Stimulated activated CD8-positive, alpha-beta memory T cell treated with anti-CD3 and anti-CD28 coated beads, Interleukin-7, amount 100 ng/mL, for 48 hours (primary cell): ENCODE measurements at regions not wholly inside any gene's neighbourhood (a gene's known extent, or its start where the extent isn't known, plus 50 kb on each side); places are given as distances from the start of the nearest gene placed in this dataset.
"Not testable (repeated sequence)": the region's sequence is repeated elsewhere in the genome, so short reads cannot be mapped to it uniquely, and the experiment has no call there.

Source experiments
- DNase-seq, 2 donors: peaks; one replicate each; pipeline ENCODE4 v3.0.0-alpha.2; 2020; ENCODE audit warnings: low read depth in 1 of 2; ENCODE audit errors: extremely low read depth in 1 of 2

GRCh38 chr2:56606086-56606485 lies 422.3 kb downstream of the CCDC85A start:
- not testable (repeated sequence) for DNase-seq

DNA sequence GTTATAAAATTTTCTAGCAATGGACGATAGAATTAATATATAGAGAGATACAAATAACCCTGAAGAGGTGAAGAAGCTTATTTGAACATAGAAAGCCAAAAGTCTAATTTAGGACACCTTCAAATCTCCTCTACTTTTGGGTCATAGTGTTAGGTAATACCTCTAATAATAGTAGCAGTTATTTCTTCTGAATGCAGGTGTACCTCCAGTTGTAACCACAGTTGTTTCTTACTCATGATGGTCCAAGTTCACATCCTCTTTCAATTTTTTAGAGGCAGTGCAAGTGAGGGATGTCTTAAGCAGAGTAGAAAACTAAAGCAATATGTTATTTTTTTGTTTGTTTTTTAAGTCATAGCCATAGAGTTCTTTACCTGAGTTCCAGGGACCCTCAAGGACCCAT lies 429.5 kb downstream of the CCDC85A start:
- DNase-seq = no peak

DNA sequence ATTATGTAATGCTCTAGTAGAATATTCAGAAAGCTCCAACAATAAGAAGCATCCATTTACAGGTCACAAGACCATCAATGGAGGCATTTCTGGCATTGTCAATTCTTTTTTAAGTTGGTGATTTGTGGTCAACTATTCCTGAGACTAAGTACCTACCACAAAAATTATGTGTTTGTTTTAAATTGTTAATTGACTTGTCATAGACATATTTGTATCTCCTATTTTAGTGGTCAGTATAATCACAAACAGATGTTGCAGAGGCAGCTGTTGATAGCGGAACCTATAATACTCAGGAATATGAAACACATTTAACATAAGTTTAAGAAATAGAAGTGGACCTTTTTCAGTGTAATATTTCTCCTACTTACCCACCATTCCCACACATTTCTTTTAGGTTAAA lies 430.1 kb downstream of the CCDC85A start:
- DNase-seq = no peak

DNA sequence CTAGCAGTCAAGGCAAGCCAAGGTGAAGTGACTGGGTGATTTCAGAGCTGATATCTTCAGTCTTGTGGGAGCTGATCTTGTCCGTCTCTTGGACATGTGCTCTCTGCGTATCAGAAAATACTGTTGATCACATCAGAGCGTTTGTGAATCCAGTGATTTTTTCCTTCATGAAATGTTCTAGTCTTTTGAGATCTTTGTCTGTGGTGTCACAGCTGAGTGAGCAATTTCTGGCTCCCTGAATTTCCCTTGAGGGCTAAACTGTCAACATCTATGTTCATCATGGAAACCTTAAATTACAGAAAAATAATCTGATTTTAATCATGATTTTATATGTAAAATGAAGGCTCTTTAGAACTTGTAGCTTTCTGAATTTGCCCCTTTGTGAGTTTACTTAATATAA lies 432.0 kb downstream of the CCDC85A start:
- DNase-seq = no peak

GRCh38 chr2:56624181-56624580 lies 440.4 kb downstream of the CCDC85A start:
- DNase-seq = no peak

GRCh38 chr2:56626927-56627326 lies 443.1 kb downstream of the CCDC85A start:
- no peak for DNase-seq

GRCh38 chr2:56630286-56630685 lies 446.5 kb downstream of the CCDC85A start:
- DNase-seq = no peak

GRCh38 chr2:56647997-56648396 lies 464.2 kb downstream of the CCDC85A start:
- DNase-seq = no peak

DNA sequence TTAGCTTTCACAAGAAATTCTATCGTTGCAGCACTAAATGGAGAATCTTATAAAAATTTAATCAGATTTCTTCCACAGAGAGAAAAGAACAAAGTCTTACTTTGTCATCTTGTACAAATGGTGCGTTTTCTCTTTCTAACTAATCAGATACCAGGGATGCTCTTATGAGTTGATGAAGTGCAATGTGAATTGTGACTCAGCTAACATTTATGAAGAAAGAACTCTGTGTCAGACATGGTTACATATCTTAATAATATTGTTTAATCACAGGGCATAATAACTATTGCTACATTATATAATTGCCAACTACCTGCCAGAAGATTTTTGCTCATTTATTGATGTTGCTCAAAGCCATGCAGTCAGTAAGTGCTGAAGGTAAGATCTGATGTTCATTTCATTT lies 465.0 kb downstream of the CCDC85A start:
- DNase-seq = no peak

- no peak for DNase-seq
These were observed 471.1 kb downstream of the CCDC85A start for GRCh38 chr2:56654936-56655335.

- no peak for DNase-seq
These were observed 473.0 kb downstream of the CCDC85A start for GRCh38 chr2:56656826-56657225.

- no peak for DNase-seq
These were observed 483.0 kb downstream of the CCDC85A start for GRCh38 chr2:56666777-56667176.

DNA sequence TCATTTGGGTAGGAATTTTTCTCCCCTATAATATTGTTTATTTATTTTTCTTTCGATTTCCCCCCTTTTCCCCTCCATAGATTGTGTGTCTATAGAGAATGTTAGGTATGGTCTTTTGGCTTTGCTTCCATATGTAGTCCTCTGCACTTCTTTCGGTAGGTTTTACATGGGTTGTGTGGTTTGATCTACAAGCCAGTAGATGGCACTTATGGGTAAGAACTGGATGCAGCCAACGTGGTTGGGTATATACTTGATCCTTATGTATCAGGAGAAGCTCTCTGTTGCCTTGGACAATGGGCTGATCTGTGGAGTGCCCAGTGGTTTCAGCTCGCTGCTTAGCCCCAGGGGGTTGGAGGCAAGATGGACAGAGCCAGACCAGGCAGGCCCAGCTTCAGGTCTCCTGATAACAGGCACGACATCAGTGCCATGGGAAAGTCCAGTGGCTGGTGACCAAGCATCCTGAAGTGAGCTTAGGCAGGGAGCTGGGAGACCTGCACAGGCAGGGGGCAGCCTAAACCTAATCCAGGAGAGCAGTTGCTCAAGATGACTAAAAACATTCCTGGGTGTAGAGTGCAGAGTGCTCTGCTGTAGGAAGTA lies 488.3 kb downstream of the CCDC85A start:
- DNase-seq = no peak

DNA sequence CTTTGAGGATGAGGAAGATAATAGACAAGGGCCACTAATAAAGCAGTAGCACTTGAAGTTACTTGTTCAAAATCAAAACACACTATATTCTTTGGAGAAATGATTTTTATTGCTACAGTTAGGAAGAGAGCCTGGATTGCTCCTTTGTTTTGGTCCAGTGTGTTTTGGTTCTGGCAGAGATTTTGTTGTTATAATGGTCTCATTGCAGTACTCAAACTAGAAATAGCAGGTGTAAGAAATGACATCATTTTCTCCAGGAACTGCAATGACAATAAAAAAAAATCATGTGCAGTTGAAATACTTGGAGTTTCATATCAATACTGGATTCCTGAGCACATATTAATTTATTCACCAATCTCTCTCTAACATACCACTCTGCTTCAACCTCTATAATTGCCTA lies 490.3 kb downstream of the CCDC85A start:
- DNase-seq = no peak

- no peak for DNase-seq
These were observed 493.2 kb downstream of the CCDC85A start for GRCh38 chr2:56676966-56677365.

DNA sequence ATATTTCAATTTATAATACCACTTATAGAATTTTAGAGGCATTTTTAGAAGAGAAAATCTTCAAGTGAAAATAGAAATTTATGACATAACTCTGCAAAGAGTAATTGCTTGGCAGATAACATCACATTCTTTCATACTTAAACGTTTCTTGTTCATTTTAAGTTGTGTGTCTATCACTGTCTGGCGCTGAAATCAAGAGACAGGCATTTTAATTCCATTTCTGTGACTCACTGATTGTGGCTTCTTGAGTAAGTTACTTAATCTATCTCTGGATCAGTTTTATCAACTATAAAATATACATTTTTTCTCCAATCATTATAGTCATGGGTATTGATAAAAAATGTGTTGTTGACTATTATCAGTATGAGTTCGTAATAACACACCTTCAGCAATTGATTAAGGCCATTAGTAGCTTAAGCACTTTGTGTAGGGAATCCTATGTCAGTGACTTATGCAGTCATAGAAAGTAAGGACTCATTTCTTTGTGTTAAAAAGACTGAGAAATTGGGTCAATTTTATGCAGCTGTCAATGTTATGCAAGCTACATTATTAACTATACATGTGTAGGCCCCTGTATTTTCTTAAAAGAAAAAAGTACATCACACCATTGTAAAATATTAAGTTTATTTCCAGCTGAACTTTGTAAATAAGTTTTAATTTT lies 497.3 kb downstream of the CCDC85A start:
- DNase-seq = no peak

DNA sequence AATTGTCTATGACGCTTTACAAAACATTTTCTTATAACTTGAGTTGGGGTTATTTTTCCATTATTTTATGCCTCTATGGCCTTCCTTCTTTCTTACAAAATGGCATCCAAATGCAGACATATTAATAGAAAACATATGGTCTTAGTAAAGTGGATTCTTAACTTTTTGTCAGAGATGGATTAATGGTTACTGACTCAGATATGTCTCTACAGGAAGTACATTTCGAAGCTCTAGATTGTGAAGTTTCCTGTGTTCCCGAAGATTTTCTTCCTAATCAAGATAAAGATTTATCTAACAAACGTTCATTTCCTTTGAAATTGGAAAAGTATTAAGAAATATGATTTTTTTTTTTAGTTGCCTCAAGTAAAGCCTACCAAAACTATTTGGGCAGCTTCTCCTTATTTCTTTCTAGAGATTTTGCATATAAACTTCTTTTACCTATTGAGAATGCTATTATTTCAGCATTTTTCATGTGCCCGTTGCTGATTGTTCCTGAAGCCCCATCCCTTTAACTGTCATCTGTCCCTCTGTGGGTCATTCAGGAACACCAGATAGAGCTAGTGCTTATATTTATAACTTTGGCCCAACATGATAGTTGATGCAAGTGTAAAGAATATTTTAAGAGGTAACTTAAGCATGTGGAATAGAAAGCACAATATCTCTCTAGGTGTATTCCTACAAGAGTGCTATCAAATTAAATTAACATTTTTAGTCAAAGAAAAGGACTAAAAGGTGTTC lies 498.0 kb downstream of the CCDC85A start:
- DNase-seq = no peak

- DNase-seq = no peak
These were observed 498.6 kb downstream of the CCDC85A start for GRCh38 chr2:56682397-56682760.

- no peak for DNase-seq
These were observed 500.5 kb downstream of the CCDC85A start for GRCh38 chr2:56684327-56684726.

DNA sequence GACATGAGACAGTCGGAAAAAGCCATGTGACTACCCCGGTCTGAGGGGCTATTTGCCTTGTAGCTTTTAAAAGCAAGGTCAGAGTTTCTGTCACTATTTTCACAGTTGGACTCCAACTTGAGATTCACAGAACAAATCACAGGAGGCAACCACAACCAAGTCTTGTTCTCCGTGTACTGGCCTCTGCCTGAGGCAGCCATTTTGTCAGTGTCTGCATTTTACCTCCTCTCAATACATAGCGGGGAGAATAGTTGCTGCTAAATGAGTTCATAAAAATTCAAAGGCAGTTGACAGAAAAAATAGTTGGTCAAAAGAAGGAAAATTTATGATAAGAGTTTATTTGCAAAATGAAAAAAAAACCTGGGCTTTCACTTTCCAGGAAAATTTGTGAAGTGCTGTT lies 501.4 kb downstream of the CCDC85A start:
- no peak for DNase-seq

DNA sequence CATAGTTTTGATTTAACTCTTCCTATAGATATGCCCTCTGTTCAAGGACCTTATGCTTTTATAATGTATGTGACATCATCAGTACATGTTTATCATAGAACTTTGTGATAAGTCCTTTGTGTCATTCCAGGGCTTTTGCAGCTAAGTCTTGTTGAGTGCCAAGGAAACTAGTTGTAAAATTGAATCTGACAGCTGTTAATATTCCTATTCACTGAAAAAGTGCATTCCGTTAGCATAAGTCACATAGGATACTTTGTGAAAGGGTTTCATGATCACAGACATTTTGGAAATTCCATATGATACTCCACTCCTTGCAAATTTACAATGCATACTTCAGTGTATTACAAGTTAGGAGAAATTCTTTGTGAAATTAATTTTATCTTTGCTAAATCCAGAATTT lies 503.4 kb downstream of the CCDC85A start:
- no peak for DNase-seq

DNA sequence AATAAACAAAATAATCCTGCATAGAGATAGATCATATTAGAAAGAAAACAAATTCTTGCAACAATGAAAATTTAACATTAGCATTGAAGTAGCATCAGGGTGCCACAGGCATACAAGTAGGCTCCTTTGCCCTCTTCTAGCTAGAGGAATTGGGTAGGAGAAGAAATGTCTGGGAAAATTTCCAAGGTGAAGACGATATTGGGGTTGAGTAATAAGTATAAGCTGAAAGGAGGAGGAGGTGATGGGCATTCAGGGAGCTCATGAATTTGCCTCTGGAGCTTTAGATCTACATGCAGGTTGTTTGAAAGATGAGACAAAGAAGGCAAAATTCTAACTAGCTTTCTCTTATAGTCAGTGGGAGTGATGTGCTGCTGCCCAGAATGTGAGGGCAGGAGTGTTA lies 504.9 kb downstream of the CCDC85A start:
- DNase-seq = no peak
